ENCODE measurements at regions not wholly inside any gene's neighbourhood (a gene's known extent, or its start where the extent isn't known, plus 50 kb on each side); places are given as distances from the start of the nearest gene placed in this dataset.
"Not testable (repeated sequence)": the region's sequence is repeated elsewhere in the genome, so short reads cannot be mapped to it uniquely, and the experiment has no call there.

DNA sequence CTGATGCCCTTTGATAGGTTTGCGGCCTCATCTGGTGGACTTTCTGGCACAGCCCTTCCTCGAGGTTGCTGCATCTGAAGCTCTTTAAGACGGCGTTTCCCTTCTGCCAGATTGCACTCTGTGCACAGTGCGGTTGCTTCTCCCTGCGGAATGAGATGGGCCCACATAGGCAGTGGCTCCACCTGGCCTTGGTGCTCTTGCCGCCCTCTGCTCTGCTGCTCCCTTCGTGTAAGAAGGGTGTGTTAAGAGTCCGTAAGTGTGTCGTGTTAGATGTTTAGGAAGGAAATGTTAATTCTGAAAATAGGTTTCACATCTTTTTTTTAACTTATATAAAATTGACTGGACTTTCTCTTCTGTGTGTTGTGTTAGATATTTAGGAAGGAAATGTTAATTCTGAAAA is 240.3 kb downstream of the RTP5 start:
- DNase-seq (ENCODE audit: low read depth): not testable (repeated sequence)

DNA sequence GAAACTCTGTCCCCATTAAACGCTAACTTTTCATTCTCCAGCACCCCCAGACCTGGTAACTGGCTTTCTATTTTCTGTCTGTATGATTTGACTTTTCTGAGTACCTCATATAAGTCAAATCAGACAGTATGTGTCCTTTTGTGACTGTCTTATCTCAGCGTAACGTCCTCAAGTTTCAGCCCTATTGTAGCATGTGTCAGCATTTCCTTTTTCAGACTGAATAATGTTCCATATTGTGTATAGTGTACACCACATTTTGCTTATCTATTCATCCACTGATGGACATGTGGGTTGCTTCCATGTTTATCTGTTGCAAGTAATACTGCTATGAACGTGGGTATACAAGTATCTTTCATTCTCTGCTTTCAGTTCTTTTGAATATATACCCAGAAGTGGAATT is 242.4 kb downstream of the RTP5 start:
- DNase-seq (ENCODE audit: low read depth): not testable (repeated sequence)

DNA sequence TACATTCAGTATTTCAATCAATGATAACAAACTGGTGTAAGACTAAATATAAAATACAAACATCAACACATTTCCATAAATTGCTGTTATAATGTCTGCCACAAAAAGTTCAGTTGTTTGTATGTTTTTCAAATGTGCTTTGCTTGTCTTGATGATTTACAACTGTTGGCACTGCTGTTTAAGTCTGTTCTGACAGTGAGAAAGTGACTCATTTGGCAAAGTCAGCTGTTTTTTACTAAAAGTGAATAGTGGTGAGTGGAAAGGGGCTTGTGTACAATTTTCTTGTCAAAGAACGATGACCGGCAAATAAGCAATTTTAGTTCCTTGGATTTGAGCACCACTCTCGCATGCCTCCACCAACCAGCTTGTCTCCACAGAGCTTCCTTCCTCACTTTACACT is 244.0 kb downstream of the RTP5 start:
- DNase-seq (ENCODE audit: low read depth): not testable (repeated sequence)

DNA sequence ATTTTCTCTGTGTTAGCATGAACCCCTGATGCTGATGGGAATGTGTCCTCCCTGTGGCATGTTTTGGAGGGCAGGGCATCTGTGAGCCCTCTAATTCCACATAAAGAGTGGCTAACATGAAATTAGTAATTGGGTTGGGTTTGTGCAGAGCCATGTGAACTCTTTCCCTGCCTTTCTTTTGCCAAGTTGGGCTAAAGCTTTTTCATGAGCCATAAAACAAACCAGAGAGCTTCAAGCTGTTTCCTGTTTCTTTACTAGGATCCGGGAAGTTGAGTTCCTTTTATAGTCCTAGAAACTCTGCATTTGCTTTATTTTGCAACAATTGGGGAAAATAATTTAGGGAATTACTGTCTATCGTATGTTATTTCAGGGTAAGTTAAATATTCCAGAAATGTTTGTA is 247.1 kb downstream of the RTP5 start:
- not testable (repeated sequence) for DNase-seq (ENCODE audit: low read depth)

DNA sequence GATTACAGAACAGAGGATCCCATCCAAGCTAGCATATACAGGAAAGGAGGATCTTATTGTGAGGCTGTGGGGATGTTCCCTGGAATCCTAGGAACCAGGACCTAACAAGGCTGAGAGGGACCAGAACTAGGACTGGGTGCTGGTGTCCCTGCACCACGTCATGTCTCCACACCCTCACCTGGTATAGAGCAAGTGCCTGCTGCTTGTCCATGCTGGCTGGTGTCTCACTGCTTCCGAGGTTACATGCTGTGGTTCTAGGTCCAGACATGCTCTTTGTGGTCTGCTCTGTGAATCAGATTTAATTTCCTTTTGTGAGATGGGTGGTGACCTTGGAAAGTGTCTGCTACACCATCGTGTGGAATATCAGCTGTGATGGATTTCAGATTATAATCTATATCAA is 247.8 kb downstream of the RTP5 start:
- not testable (repeated sequence) for DNase-seq (ENCODE audit: low read depth)

DNA sequence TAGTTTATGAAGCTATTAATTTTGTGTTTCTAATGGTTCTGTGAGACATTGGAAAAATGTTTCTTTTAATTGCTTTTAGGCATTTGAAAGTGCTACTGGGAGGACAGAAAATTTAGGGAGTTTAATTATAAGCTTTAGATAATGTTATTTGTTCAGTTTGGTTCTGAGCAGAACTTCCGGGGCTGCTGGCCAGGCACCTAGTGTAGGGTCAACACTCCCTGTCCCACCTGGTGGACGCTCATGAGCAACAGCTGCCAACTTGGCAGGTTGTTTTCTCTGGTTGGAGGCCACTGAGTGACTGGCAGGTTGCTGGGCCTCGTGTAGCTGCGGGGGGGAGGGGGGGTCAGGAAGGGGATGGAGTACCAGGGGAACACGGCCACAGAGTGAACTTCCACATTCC is 250.2 kb downstream of the RTP5 start:
- DNase-seq (ENCODE audit: low read depth): not testable (repeated sequence)

DNA sequence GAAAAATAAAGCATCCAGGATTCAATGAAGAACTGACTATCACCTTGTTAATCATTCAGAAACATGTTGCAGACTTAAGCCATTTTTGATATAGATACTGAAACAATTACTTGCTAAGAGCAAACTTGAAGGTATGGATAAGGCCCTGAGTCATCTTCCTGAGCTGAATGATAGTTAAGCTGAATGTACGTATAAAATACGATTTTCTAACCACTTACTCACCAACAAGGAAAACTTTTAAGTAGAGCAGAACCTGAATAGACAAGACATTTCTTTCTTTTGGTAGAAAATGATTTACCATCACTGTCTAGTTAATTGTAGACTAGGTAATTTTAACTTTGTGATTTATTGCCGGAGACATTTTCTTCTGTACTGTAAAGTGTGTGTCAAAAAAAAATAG is 261.2 kb downstream of the RTP5 start:
- not testable (repeated sequence) for DNase-seq (ENCODE audit: low read depth)

DNA sequence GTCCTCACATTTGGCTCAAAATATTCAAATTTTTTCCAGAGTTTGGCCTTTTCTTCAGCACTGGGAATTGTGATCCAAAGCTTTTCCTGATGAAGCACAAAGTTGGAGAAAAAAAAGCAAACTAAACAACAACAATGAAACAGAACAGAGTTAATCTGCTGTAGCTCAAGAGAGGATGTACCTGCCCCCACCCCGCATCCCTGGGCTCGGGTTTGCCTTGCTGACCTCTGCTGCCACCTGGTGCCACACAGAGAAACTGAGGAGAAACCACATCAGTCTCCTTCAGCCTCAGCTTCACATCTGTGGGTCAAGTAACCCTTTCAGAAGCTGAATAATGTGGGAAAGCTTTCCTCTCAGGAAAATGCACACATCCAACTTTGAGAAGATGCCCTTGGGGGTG is 290.4 kb downstream of the RTP5 start:
- DNase-seq (ENCODE audit: low read depth): not testable (repeated sequence)

DNA sequence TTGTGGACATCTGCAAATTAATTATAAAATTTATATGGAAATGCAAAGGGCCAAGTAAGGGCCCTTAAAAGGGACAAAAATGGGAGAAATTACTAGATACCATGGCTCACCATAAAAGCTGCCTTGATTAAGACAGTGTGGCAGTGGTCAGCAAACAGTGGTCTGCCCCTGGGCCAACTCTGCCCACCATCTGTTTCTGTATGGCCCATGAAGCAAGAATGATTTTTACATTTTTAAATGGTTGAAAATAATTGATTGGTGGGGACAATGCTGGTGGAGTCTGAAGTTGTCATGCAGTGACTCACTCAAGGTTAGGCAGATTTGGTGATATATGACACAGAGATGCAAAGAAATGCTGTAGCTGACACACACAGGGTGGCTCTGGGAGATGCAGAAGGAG is 295.6 kb downstream of the RTP5 start:
- DNase-seq (ENCODE audit: low read depth): not testable (repeated sequence)

DNA sequence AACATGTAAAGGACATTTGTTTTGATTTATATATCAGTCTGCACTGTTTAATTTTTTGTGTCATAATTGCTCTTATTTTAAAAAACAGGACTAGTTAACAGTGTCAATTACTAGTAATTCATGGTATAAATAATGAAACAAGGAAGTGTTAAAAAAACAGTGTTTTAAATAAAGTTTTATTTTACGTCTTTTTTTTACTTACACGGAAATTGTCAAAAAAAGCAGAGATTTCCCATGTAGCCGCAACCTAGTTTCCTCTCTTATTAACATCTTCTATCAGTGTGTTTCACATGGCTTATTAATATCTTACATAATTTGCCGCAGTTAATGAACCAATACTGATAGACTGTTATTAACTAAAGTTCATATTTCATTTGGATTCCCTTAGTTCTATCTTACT is 301.8 kb downstream of the RTP5 start:
- DNase-seq (ENCODE audit: low read depth): not testable (repeated sequence)
